Stimulated activated CD8-positive, alpha-beta memory T cell treated with anti-CD3 and anti-CD28 coated beads, Interleukin-15, amount 100 ng/mL, for 24 hours (primary cell): ENCODE measurements at regions not wholly inside any gene's neighbourhood (a gene's known extent, or its start where the extent isn't known, plus 50 kb on each side); places are given as distances from the start of the nearest gene placed in this dataset.
"Not testable (repeated sequence)": the region's sequence is repeated elsewhere in the genome, so short reads cannot be mapped to it uniquely, and the experiment has no call there.

Experiments used
- DNase-seq: peaks from one replicate; pipeline ENCODE4 v3.0.0-alpha.2; 2020; ENCODE audit warnings: low read depth

- no peak for DNase-seq
Observed at GRCh38 chr15:77839970-77840905, 207.5 kb upstream of the LINGO1 start.

GRCh38 chr15:77839456-77839855 lies 206.7 kb upstream of the LINGO1 start:
- no peak for DNase-seq

GRCh38 chr15:77838595-77838994 lies 205.9 kb upstream of the LINGO1 start:
- DNase-seq: no peak

GRCh38 chr15:77838061-77838460 lies 205.3 kb upstream of the LINGO1 start:
- no peak for DNase-seq

GRCh38 chr15:77837649-77838025 lies 204.9 kb upstream of the LINGO1 start:
- no peak for DNase-seq

GRCh38 chr15:77836906-77837648 lies 204.4 kb upstream of the LINGO1 start:
- no peak for DNase-seq

- DNase-seq: no peak
Observed at GRCh38 chr15:77836121-77836692, 203.5 kb upstream of the LINGO1 start.

GRCh38 chr15:77834276-77834990 lies 201.7 kb upstream of the LINGO1 start:
- no peak for DNase-seq

- DNase-seq: no peak
Observed at GRCh38 chr15:77832874-77833273, 200.2 kb upstream of the LINGO1 start.

GRCh38 chr15:77831986-77832385 lies 199.3 kb upstream of the LINGO1 start:
- DNase-seq: no peak

GRCh38 chr15:77830051-77830468 lies 197.3 kb upstream of the LINGO1 start:
- DNase-seq: no peak

- DNase-seq: not testable (repeated sequence)
Observed at GRCh38 chr15:77829331-77829730, 196.6 kb upstream of the LINGO1 start.

- no peak for DNase-seq
Observed at GRCh38 chr15:77827860-77828259, 195.1 kb upstream of the LINGO1 start.

- DNase-seq: no peak
Observed at GRCh38 chr15:77826006-77826695, 193.4 kb upstream of the LINGO1 start.

GRCh38 chr15:77825546-77825945 lies 192.8 kb upstream of the LINGO1 start:
- no peak for DNase-seq

- DNase-seq: no peak
Observed at GRCh38 chr15:77825252-77825542, 192.5 kb upstream of the LINGO1 start.

- DNase-seq: no peak
Observed at GRCh38 chr15:77824361-77825251, 191.9 kb upstream of the LINGO1 start.

- no peak for DNase-seq
Observed at GRCh38 chr15:77823736-77824135, 191.0 kb upstream of the LINGO1 start.

GRCh38 chr15:77822631-77823230 lies 190.0 kb upstream of the LINGO1 start:
- DNase-seq: no peak

GRCh38 chr15:77821959-77822256 lies 189.2 kb upstream of the LINGO1 start:
- no peak for DNase-seq
